Stimulated activated CD8-positive, alpha-beta memory T cell treated with anti-CD3 and anti-CD28 coated beads, Interleukin-7, amount 100 ng/mL, for 48 hours (primary cell): ENCODE measurements at regions not wholly inside any gene's neighbourhood (a gene's known extent, or its start where the extent isn't known, plus 50 kb on each side); places are given as distances from the start of the nearest gene placed in this dataset.

ENCODE experiments used
- DNase-seq, 2 donors: peaks; one replicate each; pipeline ENCODE4 v3.0.0-alpha.2; 2020; ENCODE audit warnings: low read depth in 1 of 2; ENCODE audit errors: extremely low read depth in 1 of 2

DNA sequence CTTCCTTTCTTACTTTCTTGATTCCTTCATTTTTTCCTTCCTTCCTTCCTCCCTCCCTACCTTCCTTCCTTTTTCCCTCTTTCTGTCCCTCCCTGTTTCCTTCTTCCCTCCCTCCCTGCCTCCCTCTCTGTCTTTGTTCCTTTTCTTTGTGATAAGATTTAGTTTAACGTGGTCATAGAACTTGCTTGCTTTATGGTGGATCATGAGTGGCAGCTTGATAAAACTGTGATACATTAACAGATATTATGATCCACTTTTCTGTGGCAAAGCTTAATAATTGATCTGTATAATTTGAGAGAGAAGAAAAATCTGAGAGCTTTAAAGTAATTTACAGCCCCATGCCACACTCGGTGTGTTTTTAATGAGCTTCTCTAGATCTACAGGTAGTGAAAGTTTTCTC lies 280.5 kb downstream of the RNF144B start:
- no peak for DNase-seq

DNA sequence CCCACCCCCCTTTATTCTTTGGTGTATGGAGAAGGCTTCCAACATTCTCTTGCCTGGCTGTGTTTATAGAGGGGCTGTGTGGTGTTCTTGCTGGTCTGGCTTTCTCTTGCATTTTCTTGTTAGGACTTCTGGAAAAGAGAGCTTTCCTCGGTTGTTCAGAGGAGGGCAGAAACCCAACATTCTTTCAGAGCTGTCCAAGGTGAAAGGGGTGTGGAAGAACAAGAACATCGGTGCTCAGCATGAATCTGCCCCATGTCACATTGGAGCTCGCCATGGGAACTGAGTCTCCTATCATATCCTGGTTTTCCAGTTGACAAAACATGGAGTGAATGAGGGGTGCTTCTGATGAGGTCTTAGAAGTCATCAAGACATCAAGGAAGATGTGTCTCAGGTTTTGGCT lies 281.8 kb downstream of the RNF144B start:
- DNase-seq, result no peak

DNA sequence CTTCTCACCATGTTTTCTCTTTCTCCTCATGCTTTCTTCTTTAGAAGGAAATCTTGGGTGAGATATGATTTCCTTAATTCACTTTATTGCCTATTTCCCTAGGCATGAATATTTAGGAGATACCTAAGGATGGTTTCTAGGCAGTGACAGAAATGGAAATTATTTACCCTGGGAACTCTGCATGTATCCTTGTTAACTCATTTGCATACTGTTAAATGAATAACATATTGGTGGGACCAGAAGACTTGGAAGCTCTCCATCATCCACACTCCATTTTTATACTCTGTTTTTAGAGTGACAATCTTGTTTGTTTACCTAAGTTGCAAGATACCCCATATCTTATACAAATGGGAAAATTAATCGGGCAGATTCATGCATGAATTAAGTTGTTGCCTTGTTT lies 285.7 kb downstream of the RNF144B start:
- DNase-seq, result no peak

DNA sequence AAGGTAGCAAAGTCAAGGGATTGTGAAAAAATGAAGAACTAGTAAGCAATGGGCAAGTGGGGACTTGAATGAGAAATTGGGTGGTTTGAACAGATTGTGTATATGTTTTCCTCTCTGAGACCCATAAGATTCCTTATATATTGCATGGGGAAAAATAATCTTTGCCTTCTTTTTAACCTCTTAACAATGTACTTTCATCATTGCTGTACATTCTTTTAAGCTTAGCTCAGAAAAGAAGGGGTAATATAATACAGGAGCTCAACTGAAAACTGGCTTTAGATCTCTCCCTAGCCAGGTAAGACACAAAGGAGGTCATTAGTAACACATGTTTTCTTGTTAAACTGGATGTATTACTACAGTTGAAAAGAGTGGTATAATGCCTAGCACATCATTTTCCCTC lies 287.2 kb downstream of the RNF144B start:
- DNase-seq, result no peak

DNA sequence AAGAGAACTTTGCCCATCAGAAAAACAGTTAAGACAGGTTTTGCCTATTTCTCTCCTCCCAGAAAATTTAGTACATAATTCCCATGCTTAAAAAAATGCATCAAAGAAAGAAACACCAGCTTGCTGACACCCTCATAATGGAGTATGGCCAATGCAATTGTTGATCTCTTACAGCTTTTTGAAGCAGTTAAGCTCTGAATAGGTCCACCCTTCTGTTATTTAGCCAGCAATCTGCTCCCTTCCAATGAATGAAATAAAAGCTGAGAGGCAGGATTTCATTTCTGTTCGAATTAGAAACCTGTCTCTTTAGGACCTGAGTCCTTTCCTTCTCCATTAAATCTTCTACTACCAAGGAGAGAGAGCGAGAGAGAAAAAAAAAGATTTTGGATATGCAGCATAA lies 288.7 kb downstream of the RNF144B start:
- no peak for DNase-seq

DNA sequence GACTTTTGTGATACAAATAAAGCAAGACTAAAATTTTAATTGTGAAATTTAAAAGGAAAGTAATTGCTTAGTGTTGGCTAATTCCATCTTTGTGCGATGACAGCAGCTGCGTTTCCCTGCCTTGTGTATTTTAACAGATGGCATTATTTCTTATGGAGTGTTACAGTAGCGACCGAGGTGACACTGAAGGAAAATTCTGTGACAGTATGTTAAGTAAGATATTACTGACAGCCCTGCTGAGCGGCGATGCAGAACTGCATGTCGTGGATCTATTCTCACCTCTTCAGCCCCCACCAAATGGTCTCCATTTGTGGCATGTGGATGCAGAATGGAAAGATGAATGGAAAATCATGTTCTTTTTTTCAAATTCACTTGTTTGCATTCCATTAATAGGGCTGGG lies 289.4 kb downstream of the RNF144B start:
- DNase-seq, result no peak

DNA sequence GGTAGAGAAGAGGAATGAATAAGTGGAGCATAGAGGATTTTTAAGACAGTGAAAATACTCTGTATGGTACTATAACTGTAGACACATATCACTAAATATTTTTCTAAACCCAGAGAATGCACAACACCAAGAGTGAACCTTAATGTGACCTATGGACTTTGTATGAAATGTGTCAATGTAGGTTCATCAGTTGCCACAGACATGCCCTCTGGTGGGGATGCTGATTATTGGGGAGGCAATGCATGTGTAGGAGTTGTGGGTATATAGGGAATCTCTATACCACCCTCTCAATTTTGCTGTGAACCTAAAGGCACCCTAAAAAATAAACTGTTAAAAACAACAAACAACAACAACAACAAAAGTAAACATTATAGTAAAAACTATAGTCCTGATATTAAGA lies 293.7 kb downstream of the RNF144B start:
- DNase-seq, result no peak

DNA sequence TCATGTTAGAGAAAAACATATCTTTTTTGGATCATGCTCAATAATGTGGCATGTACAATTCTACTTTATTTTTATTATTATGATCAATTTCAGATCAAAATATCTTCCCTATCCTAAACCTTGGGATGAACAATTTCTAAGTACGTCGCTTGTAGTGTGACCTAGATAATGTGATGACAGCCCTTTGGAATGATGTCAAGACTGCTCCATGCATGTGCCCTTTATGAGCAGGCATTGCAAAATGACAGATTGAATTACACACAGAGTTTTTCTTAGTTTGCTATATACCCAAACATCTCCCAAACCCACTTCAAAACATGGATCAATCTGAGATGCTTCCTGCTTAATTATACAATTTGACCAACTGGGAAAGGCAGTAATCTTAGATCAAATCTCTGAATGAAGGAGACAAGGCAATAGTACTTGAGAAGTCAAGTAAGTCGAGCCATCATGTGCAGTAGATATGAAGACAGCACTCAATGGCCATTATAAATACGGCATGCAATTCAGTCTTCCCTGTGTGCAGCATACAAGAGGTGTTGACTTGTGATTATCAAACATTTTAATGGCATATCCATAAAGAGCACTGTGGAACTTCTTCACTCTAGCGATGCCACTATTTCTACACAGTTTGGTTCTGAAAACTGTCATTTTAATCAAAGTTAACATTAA lies 294.8 kb downstream of the RNF144B start:
- DNase-seq, result no peak

DNA sequence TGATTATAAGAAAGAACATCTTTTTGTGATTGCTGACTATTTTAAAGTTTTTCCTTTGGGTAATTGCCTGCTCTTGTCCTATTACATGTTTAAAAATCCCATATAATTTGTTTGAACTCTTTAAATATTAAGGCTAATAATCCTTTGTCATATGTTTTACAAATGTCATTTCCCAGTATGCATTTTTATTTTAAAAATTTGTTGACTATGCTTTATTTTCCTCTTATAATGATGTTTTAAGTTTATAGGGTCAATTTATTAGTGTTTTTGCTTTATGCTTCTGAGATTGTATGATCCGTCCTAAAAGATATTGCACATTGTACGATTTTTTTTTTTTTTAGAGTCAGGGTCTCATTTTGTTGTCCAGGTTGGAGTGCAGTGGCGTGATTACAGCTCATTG lies 297.2 kb downstream of the RNF144B start:
- DNase-seq, result no peak

DNA sequence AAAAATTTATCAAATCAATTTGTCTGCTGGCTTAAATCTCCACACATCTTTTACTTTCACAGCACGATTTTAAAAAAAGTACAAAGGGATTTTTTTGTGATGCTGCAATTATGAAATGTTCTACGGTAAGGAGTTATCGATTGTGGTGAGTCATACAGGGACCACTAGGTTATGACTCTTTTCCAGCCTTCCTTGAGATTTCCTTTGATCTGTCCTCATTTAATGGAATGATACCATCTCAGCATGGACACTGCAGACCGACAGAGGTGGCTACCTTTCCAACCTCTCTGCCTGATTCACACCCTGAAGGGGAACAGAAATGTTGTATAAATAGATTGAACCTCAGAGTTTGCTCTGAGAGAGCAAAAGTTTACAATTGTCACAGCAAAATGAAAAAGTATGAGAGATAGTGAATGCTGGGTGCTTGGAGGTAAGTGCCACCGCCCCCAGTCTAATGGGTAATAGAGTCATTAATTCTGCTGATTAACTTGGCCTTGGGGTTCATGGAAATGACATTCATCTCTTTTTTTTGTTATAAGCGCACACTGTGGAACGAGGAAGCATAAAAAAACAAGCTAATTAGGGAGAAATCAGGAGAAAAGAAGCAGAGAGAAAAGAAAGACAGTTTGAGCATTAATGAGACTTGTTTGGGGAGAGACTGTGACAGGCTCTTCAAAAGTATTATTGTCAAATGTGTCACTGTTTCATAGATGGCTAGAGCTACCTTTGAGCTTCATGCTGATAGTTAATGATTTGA lies 306.0 kb downstream of the RNF144B start:
- DNase-seq, result no peak

DNA sequence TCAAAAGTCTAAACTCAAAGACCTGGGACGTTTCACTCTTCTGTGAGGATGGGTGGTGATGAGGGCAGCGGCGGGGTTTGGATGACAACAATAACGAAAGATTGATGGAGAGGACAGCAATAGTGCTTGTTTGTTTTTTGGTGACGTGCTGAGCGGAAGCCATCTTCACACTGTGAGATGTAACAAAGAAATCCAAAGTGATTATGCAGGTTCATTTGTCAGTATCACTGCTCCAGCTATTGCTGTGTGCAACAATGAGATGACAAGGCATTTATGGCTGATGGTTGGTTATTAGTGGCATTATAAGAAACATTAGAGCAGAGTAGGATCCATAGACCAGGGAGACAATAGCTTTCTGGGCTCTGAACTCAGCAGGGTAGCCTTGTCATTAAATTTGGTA lies 306.7 kb downstream of the RNF144B start:
- DNase-seq, result no peak

DNA sequence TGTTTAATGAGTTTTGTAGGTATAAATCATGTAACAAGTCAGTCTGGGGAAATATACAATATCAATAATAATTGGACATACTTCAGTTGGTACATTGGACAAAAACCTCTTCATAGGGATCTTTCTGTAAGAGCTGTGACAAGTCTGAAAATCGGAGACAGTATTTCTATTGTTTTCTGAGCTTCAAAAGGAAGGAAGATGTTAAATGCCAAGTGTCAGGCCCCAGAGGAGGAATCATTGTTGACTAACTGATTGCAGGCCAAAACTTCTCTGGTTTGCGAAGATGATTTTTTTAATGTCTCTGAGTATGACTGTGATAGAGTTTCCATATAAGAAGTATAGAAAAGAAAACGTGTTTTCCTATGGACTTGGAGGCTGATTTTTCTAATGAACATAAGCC lies 316.4 kb downstream of the RNF144B start:
- DNase-seq, result no peak

DNA sequence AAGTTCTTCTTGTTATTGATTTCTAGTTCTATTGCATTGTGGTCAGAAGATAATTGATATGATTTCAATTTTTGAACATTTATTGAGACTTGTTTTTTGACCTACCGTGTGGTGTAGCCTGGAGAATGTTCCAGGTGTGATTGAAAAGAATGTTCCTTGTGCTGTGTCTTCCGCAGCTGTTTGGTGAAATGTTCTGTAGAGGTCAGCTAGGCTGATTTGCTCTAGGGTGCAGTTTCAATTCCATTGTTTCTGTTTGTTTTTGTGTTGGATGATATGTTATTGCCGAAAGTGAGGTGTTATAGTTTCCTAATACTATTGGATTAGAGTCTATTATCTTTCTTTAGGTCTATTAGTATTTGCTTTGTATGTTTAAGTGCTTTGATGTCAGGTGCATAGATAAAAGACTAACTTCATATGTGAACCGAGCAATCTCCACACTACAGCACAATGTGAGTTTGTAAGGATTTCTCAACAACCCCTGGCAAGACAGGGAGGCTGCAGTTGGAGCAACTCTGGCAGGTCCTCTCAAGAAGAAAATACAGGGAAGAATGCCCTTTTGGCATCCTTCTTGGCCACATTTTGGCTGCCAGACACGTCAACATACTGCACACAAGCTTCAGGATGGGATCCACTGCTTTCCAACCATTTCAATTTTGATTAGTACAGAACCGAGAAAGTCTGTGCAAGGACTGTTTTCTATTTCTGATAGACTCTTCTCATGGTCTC lies 320.7 kb downstream of the RNF144B start:
- no peak for DNase-seq

DNA sequence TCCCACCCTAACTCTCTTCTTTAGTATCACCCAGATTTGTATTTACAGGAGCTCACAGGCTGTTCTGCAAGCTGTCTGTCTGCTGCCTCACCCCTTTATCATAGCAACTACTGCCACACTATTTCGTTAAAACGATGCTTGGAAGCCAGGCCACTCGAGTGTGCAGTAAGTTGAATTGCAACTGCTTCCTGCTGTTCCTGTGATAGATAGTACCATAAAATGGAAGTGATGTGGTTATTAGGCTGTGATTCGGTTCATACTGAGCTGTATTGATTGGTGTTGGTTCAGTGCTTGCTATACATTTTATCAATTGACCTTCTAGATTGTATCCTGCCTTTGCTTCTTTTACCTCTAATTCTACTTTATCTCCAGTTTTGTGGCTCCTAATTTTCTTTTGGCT lies 325.4 kb downstream of the RNF144B start:
- DNase-seq, result no peak

DNA sequence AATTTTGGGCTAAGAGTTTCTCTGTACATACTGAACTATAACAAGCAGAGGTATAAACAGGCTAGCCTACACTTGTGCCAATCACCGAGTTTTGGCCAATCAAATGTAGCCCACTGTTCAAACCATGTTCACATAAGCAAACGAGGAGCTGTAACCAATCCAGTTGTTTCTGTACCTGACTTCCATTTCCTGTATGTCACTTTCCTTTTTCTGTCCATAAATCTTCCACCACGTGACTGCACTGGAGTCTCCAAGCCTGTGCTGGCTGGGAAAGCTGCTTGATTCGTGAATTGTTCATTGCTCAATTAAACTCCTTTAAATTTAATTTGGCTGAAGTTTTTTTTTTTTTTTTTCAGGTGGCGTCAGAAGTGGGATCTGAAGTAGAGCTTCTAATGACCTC lies 332.9 kb downstream of the RNF144B start:
- no peak for DNase-seq

DNA sequence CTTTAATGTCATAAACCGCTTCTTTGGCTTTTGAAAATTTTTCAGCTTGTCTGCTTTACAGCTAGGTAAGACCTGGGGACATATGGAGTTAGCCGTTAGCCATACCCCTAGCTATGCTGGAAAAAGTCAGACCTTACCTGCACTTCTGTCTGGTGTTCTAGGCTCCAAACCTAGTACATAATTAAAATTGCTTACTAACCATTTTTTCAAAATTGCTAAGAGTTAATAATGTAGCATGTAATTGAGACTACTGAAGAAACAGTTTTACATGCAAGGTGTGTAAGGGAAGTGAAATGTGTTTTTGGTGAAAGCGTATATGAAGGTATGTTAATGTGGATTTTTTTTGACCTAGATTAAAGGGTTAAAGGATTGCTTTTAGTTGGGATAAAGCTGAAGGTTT lies 336.9 kb downstream of the RNF144B start:
- DNase-seq, result no peak

DNA sequence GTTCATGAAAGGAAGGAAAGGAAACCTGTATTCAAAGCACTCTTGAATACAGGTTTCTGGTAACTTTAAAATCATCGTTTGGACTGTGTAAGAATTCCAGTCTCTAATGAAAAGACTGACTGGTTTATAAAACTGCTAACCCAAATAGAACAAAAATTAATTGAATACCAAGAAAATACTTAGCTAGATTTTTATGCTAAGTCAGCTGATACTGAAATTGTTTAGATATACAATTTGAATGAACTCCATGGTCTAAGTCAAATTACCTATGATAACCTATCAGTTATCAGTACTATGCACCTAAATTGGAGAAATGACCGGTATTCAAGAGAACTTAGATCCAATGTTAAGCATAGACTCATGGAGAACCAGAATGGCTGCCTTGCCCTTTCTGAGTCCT lies 338.3 kb downstream of the RNF144B start:
- no peak for DNase-seq

DNA sequence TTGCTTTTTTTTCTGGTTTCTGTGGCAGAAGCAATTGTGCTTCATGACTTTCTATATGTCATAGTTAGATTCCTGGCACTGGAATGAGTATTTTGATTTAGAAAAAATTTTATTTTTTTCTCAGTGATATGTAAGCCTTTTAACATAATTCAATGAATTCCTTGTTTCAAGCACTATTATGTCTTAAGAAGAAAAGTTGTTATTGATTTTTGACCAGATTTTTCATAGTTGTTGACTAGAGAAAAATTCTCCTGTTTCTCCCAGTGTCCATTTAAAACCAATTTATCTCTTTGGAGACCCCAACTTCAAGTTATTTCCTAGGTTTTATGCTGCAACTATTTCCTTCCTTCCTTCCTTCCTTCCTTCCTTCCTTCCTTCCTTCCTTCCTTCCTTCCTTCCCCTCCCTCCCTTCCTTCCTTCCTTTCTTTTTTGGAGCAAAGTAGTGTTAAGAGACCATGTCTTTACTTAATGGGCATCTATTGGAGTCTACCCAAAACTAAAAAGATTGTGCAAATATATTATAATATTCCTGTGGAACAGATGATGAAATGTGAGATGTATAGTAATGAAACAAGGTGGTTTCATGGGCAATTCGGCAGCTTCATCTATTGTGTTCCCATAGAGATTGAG lies 346.9 kb downstream of the RNF144B start:
- DNase-seq, result no peak

DNA sequence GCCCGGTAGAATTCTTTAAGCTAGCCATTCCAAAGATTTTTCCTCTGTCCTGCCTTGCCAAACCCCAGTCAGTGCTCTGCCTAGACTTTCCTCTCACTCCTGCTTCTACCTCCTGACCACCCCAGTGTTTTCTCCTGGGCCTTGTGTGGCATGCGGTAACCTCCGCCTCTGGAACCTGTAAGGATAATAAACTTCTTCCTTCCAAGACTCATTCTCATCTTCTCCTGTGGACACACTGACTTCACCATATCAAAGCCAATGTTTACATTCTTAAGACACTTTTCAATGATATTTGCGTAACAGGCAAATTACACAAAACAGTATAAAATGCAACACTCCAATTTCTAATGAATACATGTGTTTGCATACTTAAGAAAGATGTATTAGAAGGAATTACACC lies 354.6 kb downstream of the RNF144B start:
- no peak for DNase-seq

DNA sequence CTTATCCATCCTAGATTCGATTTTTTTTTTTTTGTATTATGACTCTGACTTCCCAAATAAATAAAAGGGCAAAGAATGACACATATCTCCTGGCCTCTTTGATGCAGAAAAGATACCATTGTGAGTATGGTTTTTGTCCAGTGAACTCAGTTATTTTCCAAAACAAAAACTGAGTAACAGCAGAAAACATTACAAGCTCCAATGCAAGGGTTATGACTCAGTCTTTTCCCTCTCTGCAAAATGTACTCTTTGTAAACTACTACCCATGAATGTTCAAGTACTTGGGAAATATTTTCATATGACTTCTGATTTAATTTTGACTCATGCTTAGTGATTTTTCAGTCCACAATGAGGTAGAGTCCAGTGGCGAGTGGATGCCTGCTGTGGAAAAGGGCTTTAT lies 355.3 kb downstream of the RNF144B start:
- DNase-seq, result no peak

DNA sequence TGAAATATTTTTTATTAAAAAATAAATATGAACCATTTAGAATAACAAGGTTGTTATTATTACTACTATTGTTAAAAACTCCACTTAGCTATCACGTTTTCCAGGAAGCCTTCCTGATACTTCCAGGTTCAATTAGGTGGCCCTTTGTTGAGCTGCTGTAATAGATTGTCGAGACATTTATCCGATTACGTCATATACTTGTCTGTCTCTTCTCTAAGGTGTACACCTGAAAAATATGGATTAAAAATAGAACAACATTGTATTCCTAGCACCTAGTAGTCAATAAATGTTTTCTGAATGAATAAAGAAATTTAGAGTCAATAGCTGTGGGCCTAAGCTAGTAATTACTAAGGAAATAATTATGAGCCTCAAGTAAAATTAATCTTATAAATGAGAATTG lies 359.6 kb downstream of the RNF144B start:
- no peak for DNase-seq

DNA sequence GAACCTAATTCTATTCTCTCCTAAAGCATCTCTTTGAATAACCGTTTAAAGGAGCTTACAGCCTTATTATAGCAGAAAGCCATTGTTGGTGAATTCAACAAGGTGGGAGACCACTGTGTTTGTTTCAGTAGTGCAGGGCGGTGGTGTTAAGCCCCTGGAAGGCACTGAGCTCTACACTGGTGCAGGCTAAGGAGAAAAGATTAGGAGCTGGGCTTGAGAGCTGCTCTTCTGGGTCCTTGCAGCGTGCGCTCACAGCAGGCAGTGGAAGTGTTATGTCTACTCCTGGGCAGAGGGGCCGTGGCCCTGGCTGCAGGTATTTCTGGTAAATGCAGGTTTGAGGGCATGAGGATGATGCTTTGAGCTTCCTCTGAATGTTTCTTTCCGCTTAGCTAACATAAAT lies 361.2 kb downstream of the RNF144B start:
- no peak for DNase-seq
